ENCODE measurements at regions not wholly inside any gene's neighbourhood (a gene's known extent, or its start where the extent isn't known, plus 50 kb on each side); places are given as distances from the start of the nearest gene placed in this dataset.

GRCh38 chr5:121701731-121702130 lies 150.0 kb upstream of the FTMT start:
- Histone ChIP-seq H3K9me1 (ENCODE audit: insufficient read depth, low read length) (no peaks in the 10 kb centered on the region), H3K27me3 (ENCODE audit: control insufficient read depth, insufficient read depth, low read length) (no peaks in the 10 kb centered on the region), H3K27ac (ENCODE audit: insufficient read depth, low read length) (no peak overlapping the region), H3K18ac (ENCODE audit: low read depth, low read length) (no peak overlapping the region), H3K4me1 (ENCODE audit: control insufficient read depth, insufficient read depth, low read length) (no peaks in the 10 kb centered on the region), H3K56ac (ENCODE audit: extremely low read depth, insufficient read depth, low read length) (no peak overlapping the region), H2AK9ac (replicated peaks; ENCODE audit: low read depth, low read length, poor library complexity) (no peak overlapping the region), H3K79me1 (ENCODE audit: low read depth in 1 of 2, low read length in 2 of 2) (no peaks in the 10 kb centered on the region), H4K8ac (ENCODE audit: low read depth in 2 of 2, low read length in 2 of 2) (no peak overlapping the region), H2BK20ac (ENCODE audit: low read depth, low read length) (no peak overlapping the region), H3K4ac (ENCODE audit: low read depth, low read length) (no peak overlapping the region), H4K5ac (ENCODE audit: low read depth, low read length) (no peak overlapping the region), H3K14ac (replicated peaks; ENCODE audit: low read depth, low read length) (no peak overlapping the region), H3K9me3 (ENCODE audit: control insufficient read depth, insufficient read depth, low read length) (no peaks in the 10 kb centered on the region), H4K91ac (ENCODE audit: insufficient read depth, low read depth, low read length) (no peak overlapping the region), H4K20me1 (ENCODE audit: insufficient read depth, low read length) (no peaks in the 10 kb centered on the region), H3K9ac (ENCODE audit: low read depth, low read length) (no peak overlapping the region), H2AFZ (replicated peaks; ENCODE audit: low read length, poor library complexity) (no peak overlapping the region), H3K36me3 (ENCODE audit: control insufficient read depth, insufficient read depth, low read length) (no peaks in the 10 kb centered on the region), H2BK15ac (ENCODE audit: low read depth, low read length) (no peak overlapping the region), H2BK5ac (ENCODE audit: low read depth, low read length, poor library complexity, severe bottlenecking) (no peak overlapping the region), H3K23ac (ENCODE audit: low read depth, low read length) (no peak overlapping the region), H3K4me3 (ENCODE audit: insufficient read depth, low read depth, low read length) (no peak overlapping the region), H2AK5ac (ENCODE audit: low read depth, low read length) (no peak overlapping the region), H3K4me2 (ENCODE audit: low read depth, low read length) (no peak overlapping the region), H2BK120ac (ENCODE audit: low read depth, low read length) (no peak overlapping the region)
- dilution Hi-C loops (cut with HindIII; ENCODE audit: low sequenced_read_pairs, unreplicated experiment) (no loop called here), in situ Hi-C loops (cut with MboI; ENCODE audit: low sequenced_read_pairs) (no loop called here), intact Hi-C loops (cut with micrococcal nuclease) (no loop called here)
- no peak for ATAC-seq (ENCODE audit: low read depth)
- TF ChIP-seq MAZ (IDR thresholded peaks at IDR 0.05; ENCODE audit: borderline replicate concordance, low read depth, low read length) (no peak), POLR2A (IDR thresholded peaks at IDR 0.05; ENCODE audit: low read depth, low read length) (no peak), RFX5 (IDR thresholded peaks at IDR 0.05; ENCODE audit: low read depth, low read length) (no peak), NFE2L2 (IDR thresholded peaks at IDR 0.05; ENCODE audit: low read depth, low read length) (no peak), MAFK (IDR thresholded peaks at IDR 0.05; ENCODE audit: low read depth, low read length) (no peak), ELK1 (IDR thresholded peaks at IDR 0.05; ENCODE audit: borderline replicate concordance, low read depth, low read length) (no peak), CEBPB (IDR thresholded peaks at IDR 0.05; ENCODE audit: low read depth, low read length) (no peak)
- TF ChIP-seq, protein P1, sequence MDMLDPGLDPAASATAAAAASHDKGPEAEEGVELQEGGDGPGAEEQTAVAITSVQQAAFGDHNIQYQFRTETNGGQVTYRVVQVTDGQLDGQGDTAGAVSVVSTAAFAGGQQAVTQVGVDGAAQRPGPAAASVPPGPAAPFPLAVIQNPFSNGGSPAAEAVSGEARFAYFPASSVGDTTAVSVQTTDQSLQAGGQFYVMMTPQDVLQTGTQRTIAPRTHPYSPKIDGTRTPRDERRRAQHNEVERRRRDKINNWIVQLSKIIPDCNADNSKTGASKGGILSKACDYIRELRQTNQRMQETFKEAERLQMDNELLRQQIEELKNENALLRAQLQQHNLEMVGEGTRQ (IDR thresholded peaks at IDR 0.05; ENCODE audit: low read depth, low read length) = no peak
- POLR2A ChIA-PET (ENCODE audit: unreplicated experiment) = no interaction called here
- no peak for DNase-seq
- WGBS, 2 experiments (ENCODE audit: extremely low coverage in 2 of 2, insufficient read length in 1 of 2) = no CpG with 5 or more reads among the region's 1 CpG
- CTCF ChIA-PET = no interaction called here
- no TSS peak for BruUV-seq (replicated peaks)

All from IMR-90 (cell line).